K562 (cell line): ENCODE measurements at regions not wholly inside any gene's neighbourhood (a gene's known extent, or its start where the extent isn't known, plus 50 kb on each side); places are given as distances from the start of the nearest gene placed in this dataset.

ENCODE experiments used
- ATF6 ChIP-seq: sonication (generic); formaldehyde crosslinking; IDR thresholded peaks from 2 replicates; pipeline ENCODE4 v1.4.0; 2020; ENCODE audit warnings: mild to moderate bottlenecking, missing genetic modification reagents
- BRD9 ChIP-seq: fragments of 450-650 bp; IDR thresholded peaks from 2 replicates; pipeline ENCODE4 v1.6.1; 2018; ENCODE audit warnings: low read depth; ENCODE audit not compliant: partially characterized antibody
- E2F3 ChIP-seq: fragments of 250-450 bp; sonication (Bioruptor Pico); IDR thresholded peaks from 2 replicates; pipeline ENCODE4 v1.4.0; 2020; ENCODE audit warnings: mild to moderate bottlenecking
- ELK3 ChIP-seq: fragments of 450-650 bp; formaldehyde crosslinking; IDR thresholded peaks from 2 replicates; pipeline ENCODE4 v1.4.0; 2020; ENCODE audit warnings: mild to moderate bottlenecking
- ESRRA ChIP-seq: fragments of 450-650 bp; IDR thresholded peaks from 2 replicates; pipeline ENCODE4 v1.6.1; 2014; ENCODE audit warnings: low read depth, mild to moderate bottlenecking, moderate library complexity, borderline replicate concordance
- GATAD2B ChIP-seq: fragments of 450-650 bp; IDR thresholded peaks from 2 replicates; pipeline ENCODE4 v1.6.1; 2017; ENCODE audit warnings: mild to moderate bottlenecking, borderline replicate concordance
- ID3 ChIP-seq, 2 experiments: fragments of 250-450 bp in 1 of 2; fragments of 450-650 bp in 1 of 2; sonication (Bioruptor Pico) in 1 of 2; IDR thresholded peaks; 2 replicates each; pipeline versions ENCODE4 v1.6.1 to v1.8.0; 2016 to 2021; ENCODE audit warnings: mild to moderate bottlenecking in 2 of 2, moderate library complexity in 2 of 2, missing compliant biosample characterization in 1 of 2, missing genetic modification characterization in 1 of 2
- NCOA1 ChIP-seq: fragments of 450-650 bp; IDR thresholded peaks from 2 replicates; pipeline ENCODE4 v1.6.1; 2016; ENCODE audit warnings: low read depth
- NCOA4 ChIP-seq: fragments of 450-650 bp; IDR thresholded peaks from 2 replicates; pipeline ENCODE4 v1.6.1; 2018; ENCODE audit warnings: mild to moderate bottlenecking; ENCODE audit not compliant: partially characterized antibody
- PCBP2 ChIP-seq: fragments of 200-400 bp; formaldehyde crosslinking; IDR thresholded peaks from 2 replicates; pipeline ENCODE4 v1.6.1; 2018; ENCODE audit warnings: low read length, low read depth, mild to moderate bottlenecking, moderate library complexity; ENCODE audit not compliant: poor library complexity, severe bottlenecking
- POLR2H ChIP-seq: IDR thresholded peaks from 2 replicates; pipeline ENCODE4 v1.6.1; 2016; ENCODE audit warnings: missing genetic modification characterization, low read depth, mild to moderate bottlenecking, control low read depth, missing compliant biosample characterization, moderate library complexity
- SMARCA4 ChIP-seq: fragments of 450-650 bp; IDR thresholded peaks from 2 replicates; pipeline ENCODE4 v1.6.1; 2016
- SOX6 ChIP-seq: fragments of 450-650 bp; IDR thresholded peaks from 2 replicates; pipeline ENCODE4 v1.6.1; 2014; ENCODE audit warnings: mild to moderate bottlenecking
- TEAD2 ChIP-seq: fragments of 450-650 bp; IDR thresholded peaks from 2 replicates; pipeline ENCODE4 v1.6.1; 2016; ENCODE audit warnings: missing genetic modification characterization, control low read depth, missing compliant biosample characterization
- TGIF2 ChIP-seq: sonication (generic); formaldehyde crosslinking; IDR thresholded peaks from 2 replicates; pipeline ENCODE4 v1.8.1; 2022; ENCODE audit warnings: mild to moderate bottlenecking, missing genetic modification reagents, moderate library complexity
- ZNF316 ChIP-seq: fragments of 450-650 bp; IDR thresholded peaks from 2 replicates; pipeline ENCODE4 v1.6.1; 2016
- ZNF395 ChIP-seq: fragments of 200-800 bp; sonication (Bioruptor generic); IDR thresholded peaks from 2 replicates; pipeline ENCODE4 v1.6.1; 2017; ENCODE audit warnings: missing genetic modification characterization, missing compliant biosample characterization
- ZNF507 ChIP-seq: conservative IDR thresholded peaks from 2 replicates; pipeline ENCODE4 v1.6.1; 2017; ENCODE audit warnings: missing genetic modification characterization, missing compliant biosample characterization
- ZNF717 ChIP-seq: fragments of 250-450 bp; sonication (Bioruptor Pico); IDR thresholded peaks from 2 replicates; pipeline ENCODE4 v1.5.0; 2021
- TF ChIP-seq, protein P1 (sequence below): fragments of 450-650 bp; IDR thresholded peaks from 2 replicates; pipeline ENCODE4 v1.6.1; 2017; ENCODE audit warnings: antibody characterized with exemption, mild to moderate bottlenecking

DNA sequence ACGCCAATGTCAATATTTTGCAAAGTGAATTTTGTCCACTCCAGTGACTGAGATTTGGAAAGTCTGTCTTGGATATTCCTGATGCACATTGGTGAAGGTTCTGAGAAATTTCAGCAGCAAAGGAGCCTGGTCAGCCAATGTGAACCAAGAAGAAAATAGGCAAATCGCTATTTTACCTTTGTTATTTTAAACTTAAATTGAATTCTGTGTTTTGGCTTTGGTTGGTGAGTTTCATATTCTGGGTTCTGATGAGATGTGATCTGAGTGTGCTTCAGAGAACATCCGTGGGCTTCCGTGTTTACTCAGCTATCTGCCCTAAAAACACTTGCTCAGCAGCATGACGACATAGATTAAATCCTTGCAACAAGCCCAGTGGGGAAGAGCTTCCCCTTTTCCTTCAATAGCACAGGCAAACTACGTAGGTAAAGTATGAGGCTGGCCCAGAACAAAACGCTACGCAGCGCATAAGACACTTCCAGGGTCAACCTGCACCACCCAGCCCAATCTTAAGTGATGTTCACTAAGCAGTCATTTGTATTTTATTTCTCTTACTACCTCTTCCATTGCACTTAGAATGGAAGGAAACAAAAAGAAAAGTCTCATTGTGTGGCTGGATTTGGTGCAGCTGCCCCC is 176.4 kb upstream of the KAZN start (continued):
- TF ChIP-seq TEAD2 (tag), result no peak
- TF ChIP-seq ID3 (CRISPR knock-in tag; IDR thresholded peaks at IDR 0.05), result no peak
- TF ChIP-seq ID3 (tag; IDR thresholded peaks at IDR 0.05), result peak; percentile 16; the same call in 1 of the 2 replicates
- TF ChIP-seq NCOA1, result peak; percentile 83
- TF ChIP-seq, protein P1, sequence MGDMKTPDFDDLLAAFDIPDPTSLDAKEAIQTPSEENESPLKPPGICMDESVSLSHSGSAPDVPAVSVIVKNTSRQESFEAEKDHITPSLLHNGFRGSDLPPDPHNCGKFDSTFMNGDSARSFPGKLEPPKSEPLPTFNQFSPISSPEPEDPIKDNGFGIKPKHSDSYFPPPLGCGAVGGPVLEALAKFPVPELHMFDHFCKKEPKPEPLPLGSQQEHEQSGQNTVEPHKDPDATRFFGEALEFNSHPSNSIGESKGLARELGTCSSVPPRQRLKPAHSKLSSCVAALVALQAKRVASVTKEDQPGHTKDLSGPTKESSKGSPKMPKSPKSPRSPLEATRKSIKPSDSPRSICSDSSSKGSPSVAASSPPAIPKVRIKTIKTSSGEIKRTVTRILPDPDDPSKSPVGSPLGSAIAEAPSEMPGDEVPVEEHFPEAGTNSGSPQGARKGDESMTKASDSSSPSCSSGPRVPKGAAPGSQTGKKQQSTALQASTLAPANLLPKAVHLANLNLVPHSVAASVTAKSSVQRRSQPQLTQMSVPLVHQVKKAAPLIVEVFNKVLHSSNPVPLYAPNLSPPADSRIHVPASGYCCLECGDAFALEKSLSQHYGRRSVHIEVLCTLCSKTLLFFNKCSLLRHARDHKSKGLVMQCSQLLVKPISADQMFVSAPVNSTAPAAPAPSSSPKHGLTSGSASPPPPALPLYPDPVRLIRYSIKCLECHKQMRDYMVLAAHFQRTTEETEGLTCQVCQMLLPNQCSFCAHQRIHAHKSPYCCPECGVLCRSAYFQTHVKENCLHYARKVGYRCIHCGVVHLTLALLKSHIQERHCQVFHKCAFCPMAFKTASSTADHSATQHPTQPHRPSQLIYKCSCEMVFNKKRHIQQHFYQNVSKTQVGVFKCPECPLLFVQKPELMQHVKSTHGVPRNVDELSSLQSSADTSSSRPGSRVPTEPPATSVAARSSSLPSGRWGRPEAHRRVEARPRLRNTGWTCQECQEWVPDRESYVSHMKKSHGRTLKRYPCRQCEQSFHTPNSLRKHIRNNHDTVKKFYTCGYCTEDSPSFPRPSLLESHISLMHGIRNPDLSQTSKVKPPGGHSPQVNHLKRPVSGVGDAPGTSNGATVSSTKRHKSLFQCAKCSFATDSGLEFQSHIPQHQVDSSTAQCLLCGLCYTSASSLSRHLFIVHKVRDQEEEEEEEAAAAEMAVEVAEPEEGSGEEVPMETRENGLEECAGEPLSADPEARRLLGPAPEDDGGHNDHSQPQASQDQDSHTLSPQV, result peak; percentile 59; the same call in 1 of the 2 replicates
- no peak; the same call in 1 of the 2 replicates for TF ChIP-seq GATAD2B
- no peak for TF ChIP-seq BRD9
- no peak for TF ChIP-seq PCBP2
- no peak for TF ChIP-seq ELK3 (CRISPR knock-in tag)
- peak; percentile 86 for TF ChIP-seq ZNF316
- TF ChIP-seq ESRRA, result peak; percentile 56; the same call in 1 of the 2 replicates
- no peak; the same call in none of the 2 replicates for TF ChIP-seq ZNF395 (CRISPR knock-in tag)
- TF ChIP-seq POLR2H, result peak; percentile 63; the same call in 1 of the 2 replicates
- TF ChIP-seq ATF6 (CRISPR knock-in tag), result no peak
- TF ChIP-seq TGIF2 (CRISPR knock-in tag), result no peak
- TF ChIP-seq SMARCA4, result peak; percentile 94
- TF ChIP-seq NCOA4, result no peak
- peak; percentile 86 for TF ChIP-seq SOX6
- TF ChIP-seq E2F3 (CRISPR knock-in tag), result no peak
- TF ChIP-seq ZNF717 (CRISPR knock-in tag), result no peak
- no peak for TF ChIP-seq ZNF507
